H1 (cell line): ENCODE measurements at regions not wholly inside any gene's neighbourhood (a gene's known extent, or its start where the extent isn't known, plus 50 kb on each side); places are given as distances from the start of the nearest gene placed in this dataset.

Experiments
- CTCF ChIA-PET: fragments of 300-600 bp; sonication (Branson Sonifier 250); formaldehyde crosslinking; loops from one replicate; lab custom pipeline; 2021; ENCODE audit not compliant: partially characterized antibody; lab: Charles Lee
- POLR2A ChIA-PET: fragments of 300-600 bp; sonication (Branson Sonifier 250); formaldehyde crosslinking; loops from one replicate; lab custom pipeline; 2021; ENCODE audit warnings: inconsistent platforms; ENCODE audit not compliant: partially characterized antibody; lab: Charles Lee
- DNase-seq, 2 experiments: peaks; one replicate each; pipeline versions ENCODE4 v3.0.0 to v3.0.0-alpha.2; 2010 to 2022; ENCODE audit warnings: low spot score in 2 of 2, low read depth in 1 of 2, mixed read lengths in 1 of 2
- FAIRE-seq: peaks from 2 replicates; lab custom pipeline; 2011; peaks lifted over from hg19 to GRCh38; lab: Jason Lieb, UNC
- H2AFZ ChIP-seq: 2 replicates; pipeline ENCODE4 v1.8.1; 2012; ENCODE audit warnings: low read length, inconsistent platforms
- H2AK5ac ChIP-seq: 2 replicates; pipeline ENCODE4 v1.6.1; 2013; ENCODE audit warnings: low read depth, low read length
- H2BK120ac ChIP-seq: replicated peaks from 2 replicates; pipeline ENCODE3; 2013; ENCODE audit warnings: low read depth, low read length, inconsistent platforms
- H2BK12ac ChIP-seq: 2 replicates; pipeline ENCODE4 v1.6.1; 2013; ENCODE audit warnings: low read depth, low read length
- H2BK15ac ChIP-seq: 2 replicates; pipeline ENCODE4 v1.6.1; 2013; ENCODE audit warnings: low read length
- H2BK20ac ChIP-seq: 2 replicates; pipeline ENCODE4 v1.6.1; 2013; ENCODE audit warnings: low read length
- H2BK5ac ChIP-seq: 2 replicates; pipeline ENCODE4 v1.6.1; 2013; ENCODE audit warnings: low read depth, low read length
- H3K14ac ChIP-seq: 2 replicates; pipeline ENCODE4 v1.6.1; 2013; ENCODE audit warnings: inconsistent platforms; ENCODE audit not compliant: insufficient read length
- H3K18ac ChIP-seq: 2 replicates; pipeline ENCODE4 v1.6.1; 2013; ENCODE audit warnings: low read length; ENCODE audit errors: extremely low read depth
- H3K23ac ChIP-seq: 2 replicates; pipeline ENCODE4 v1.6.1; 2013; ENCODE audit warnings: inconsistent platforms; ENCODE audit not compliant: insufficient read length
- H3K23me2 ChIP-seq: 2 replicates; pipeline ENCODE4 v1.6.1; 2013; ENCODE audit warnings: low read depth, low read length
- H3K27ac ChIP-seq: 2 replicates; pipeline ENCODE4 v1.6.1; 2011; ENCODE audit warnings: low read depth, low read length, inconsistent platforms
- H3K27me3 ChIP-seq, 4 experiments: replicated peaks in 1 of 4; 1 replicate in 1 of 4; 2 replicates in 3 of 4; pipeline versions ENCODE4 v1.6.1 to v1.8.1; 2011 to 2013; ENCODE audit warnings: low read length in 3 of 4, mild to moderate bottlenecking in 3 of 4, inconsistent platforms in 2 of 4, mixed read lengths in 2 of 4, moderate library complexity in 1 of 4; ENCODE audit not compliant: control insufficient read depth in 3 of 4, insufficient read depth in 3 of 4; ENCODE audit errors: extremely low read depth in 1 of 4
- H3K36me3 ChIP-seq, 4 experiments: 2 replicates each; pipeline versions ENCODE4 v1.6.1 to v1.8.1; 2011 to 2013; ENCODE audit warnings: mild to moderate bottlenecking in 4 of 4, low read length in 3 of 4, moderate library complexity in 2 of 4, control low read depth in 1 of 4, inconsistent platforms in 1 of 4; ENCODE audit not compliant: insufficient read depth in 4 of 4, control insufficient read depth in 2 of 4
- H3K4ac ChIP-seq: replicated peaks from 2 replicates; pipeline ENCODE3; 2013; ENCODE audit warnings: low read length, low read depth, mixed read lengths, inconsistent platforms; ENCODE audit not compliant: insufficient read length
- H3K4me1 ChIP-seq, 4 experiments: replicated peaks in 1 of 4; 1 replicate in 1 of 4; 2 replicates in 3 of 4; pipeline versions ENCODE4 v1.6.1 to v1.8.1; 2011 to 2013; ENCODE audit warnings: low read length in 3 of 4, inconsistent platforms in 2 of 4, mixed read lengths in 1 of 4; ENCODE audit not compliant: insufficient read depth in 4 of 4, control insufficient read depth in 3 of 4
- H3K4me2 ChIP-seq, 2 experiments: 2 replicates each; pipeline versions ENCODE4 v1.6.1 to v1.8.1; 2011 to 2013; ENCODE audit warnings: low read depth in 2 of 2, low read length in 2 of 2, control low read depth in 1 of 2, inconsistent platforms in 1 of 2, mild to moderate bottlenecking in 1 of 2; ENCODE audit not compliant: insufficient read depth in 1 of 2
- H3K4me3 ChIP-seq, 4 experiments: fragments of 200-600, 300-600 bp in 1 of 4; sonication (generic), shearing (Covaris generic), sonication (Bioruptor Twin) in 1 of 4; 2 replicates each; pipeline versions ENCODE4 v1.5.1 to v1.8.1; 2011 to 2016; ENCODE audit warnings: low read length in 4 of 4, low read depth in 3 of 4, control low read depth in 2 of 4, inconsistent platforms in 2 of 4, mild to moderate bottlenecking in 2 of 4, mixed read lengths in 1 of 4, moderate library complexity in 1 of 4; ENCODE audit not compliant: insufficient read depth in 2 of 4; ENCODE audit errors: extremely low read depth in 1 of 4
- H3K56ac ChIP-seq: replicated peaks from 2 replicates; pipeline ENCODE3; 2013; ENCODE audit warnings: low read depth, mild to moderate bottlenecking, mixed read lengths, low read length, inconsistent platforms; ENCODE audit not compliant: insufficient read length
- H3K79me1 ChIP-seq: 2 replicates; pipeline ENCODE4 v1.6.1; 2013; ENCODE audit warnings: low read depth, low read length, control low read depth
- H3K79me2 ChIP-seq, 2 experiments: 2 replicates each; pipeline versions ENCODE4 v1.6.1 to v1.8.1; 2012 to 2013; ENCODE audit warnings: low read length in 2 of 2, mild to moderate bottlenecking in 2 of 2, inconsistent platforms in 1 of 2; ENCODE audit not compliant: insufficient read depth in 2 of 2, control insufficient read depth in 1 of 2
- H3K9ac ChIP-seq, 4 experiments: replicated peaks in 1 of 4; 1 replicate in 1 of 4; 2 replicates in 3 of 4; pipeline versions ENCODE4 v1.6.1 to v1.8.1; 2011 to 2013; ENCODE audit warnings: low read depth in 3 of 4, low read length in 3 of 4, control low read depth in 2 of 4, mild to moderate bottlenecking in 2 of 4, moderate library complexity in 2 of 4, inconsistent platforms in 1 of 4; ENCODE audit errors: extremely low read depth in 1 of 4
- H3K9me3 ChIP-seq, 2 experiments: 2 replicates each; pipeline versions ENCODE4 v1.6.1 to v1.8.1; 2012 to 2013; ENCODE audit warnings: mild to moderate bottlenecking in 2 of 2, moderate library complexity in 2 of 2, control low read depth in 1 of 2, inconsistent platforms in 1 of 2, low read depth in 1 of 2, low read length in 1 of 2, mixed read lengths in 1 of 2; ENCODE audit not compliant: insufficient read depth in 2 of 2
- H4K20me1 ChIP-seq, 2 experiments: replicated peaks in 1 of 2; 2 replicates each; pipeline versions ENCODE3 to v1.8.1; 2011 to 2013; ENCODE audit warnings: inconsistent platforms in 2 of 2, low read length in 2 of 2, mild to moderate bottlenecking in 1 of 2; ENCODE audit not compliant: insufficient read depth in 2 of 2, control insufficient read depth in 1 of 2
- H4K5ac ChIP-seq: 2 replicates; pipeline ENCODE4 v1.6.1; 2013; ENCODE audit warnings: low read length, low read depth, mixed read lengths, inconsistent platforms; ENCODE audit not compliant: insufficient read length
- H4K8ac ChIP-seq: 2 replicates; pipeline ENCODE4 v1.8.0; 2013; ENCODE audit warnings: mild to moderate bottlenecking, moderate library complexity, low read length, inconsistent platforms; ENCODE audit not compliant: insufficient read depth; ENCODE audit errors: extremely low read depth
- H4K91ac ChIP-seq: replicated peaks from 2 replicates; pipeline ENCODE3; 2013; ENCODE audit warnings: low read length, mixed read lengths, inconsistent platforms; ENCODE audit not compliant: insufficient read length
- CBX5 ChIP-seq: fragments of 300-800, 300-1000 bp; sonication (generic); IDR thresholded peaks from 2 replicates; pipeline ENCODE4 v1.7.1; 2016; ENCODE audit warnings: antibody characterized with exemption, low read length, low read depth
- CTCF ChIP-seq, 3 experiments: IDR thresholded peaks; 1 replicate in 2 of 3; 2 replicates in 1 of 3; pipeline versions ENCODE4 v1.5.1 to v1.6.1; 2011; ENCODE audit warnings: low read length in 3 of 3, mild to moderate bottlenecking in 3 of 3, inconsistent platforms in 2 of 3, low read depth in 1 of 3, moderate library complexity in 1 of 3; ENCODE audit not compliant: insufficient read depth in 1 of 3; ENCODE audit errors: control extremely low read depth in 1 of 3
- GTF2F1 ChIP-seq: IDR thresholded peaks from 2 replicates; pipeline ENCODE4 v1.6.1; 2012; ENCODE audit warnings: low read depth, low read length, improper control_type of control experiment, borderline replicate concordance
- KDM4A ChIP-seq: IDR thresholded peaks from one replicate; pipeline ENCODE4 v1.7.1; 2012; ENCODE audit warnings: low read depth, mild to moderate bottlenecking, moderate library complexity, low read length, inconsistent platforms; ENCODE audit not compliant: severe bottlenecking
- POLR2A ChIP-seq, 2 experiments: IDR thresholded peaks; 1 replicate in 1 of 2; 2 replicates in 1 of 2; pipeline ENCODE4 v1.6.1; 2011; ENCODE audit warnings: low read depth in 2 of 2, low read length in 2 of 2, mild to moderate bottlenecking in 2 of 2; ENCODE audit errors: control extremely low read depth in 1 of 2
- POLR2AphosphoS5 ChIP-seq: IDR thresholded peaks from 2 replicates; pipeline ENCODE4 v1.6.1; 2011; ENCODE audit warnings: low read depth, low read length
- RAD21 ChIP-seq, 2 experiments: IDR thresholded peaks in 1 of 2; conservative IDR thresholded peaks in 1 of 2; 2 replicates each; pipeline ENCODE4 v1.6.1; 2011; ENCODE audit warnings: low read depth in 2 of 2, low read length in 2 of 2, improper control_type of control experiment in 1 of 2, inconsistent platforms in 1 of 2, mild to moderate bottlenecking in 1 of 2, moderate library complexity in 1 of 2
- SUZ12 ChIP-seq: fragments of 200-600 bp; sonication (generic); IDR thresholded peaks from 2 replicates; pipeline ENCODE4 v1.6.1; 2012; ENCODE audit warnings: mild to moderate bottlenecking, inconsistent platforms, low read length, moderate library complexity, mixed read lengths
- TAF1 ChIP-seq: IDR thresholded peaks from 2 replicates; pipeline ENCODE4 v1.6.1; 2011; ENCODE audit warnings: mild to moderate bottlenecking, low read depth, low read length
- TBP ChIP-seq: IDR thresholded peaks from 2 replicates; pipeline ENCODE4 v1.6.1; 2011; ENCODE audit warnings: low read depth, low read length, improper control_type of control experiment
- WGBS, 2 experiments: shearing (Covaris generic) in 1 of 2; methylation state at CpG; one replicate each; pipeline versions ENCODE4 v1.1.6 to v1.1.7; 2013 to 2015; ENCODE audit warnings: low lambda C conversion rate in 2 of 2, mixed read lengths in 2 of 2, inconsistent platforms in 1 of 2, low coverage in 1 of 2, missing lambda C conversion rate in 1 of 2; ENCODE audit not compliant: insufficient replicate concordance in 2 of 2, insufficient coverage in 1 of 2, insufficient read length in 1 of 2; ENCODE audit errors: extremely low coverage in 1 of 2, missing lambda C conversion rate in 1 of 2; 5-methylcytosine and 5-hydroxymethylcytosine counted together

DNA sequence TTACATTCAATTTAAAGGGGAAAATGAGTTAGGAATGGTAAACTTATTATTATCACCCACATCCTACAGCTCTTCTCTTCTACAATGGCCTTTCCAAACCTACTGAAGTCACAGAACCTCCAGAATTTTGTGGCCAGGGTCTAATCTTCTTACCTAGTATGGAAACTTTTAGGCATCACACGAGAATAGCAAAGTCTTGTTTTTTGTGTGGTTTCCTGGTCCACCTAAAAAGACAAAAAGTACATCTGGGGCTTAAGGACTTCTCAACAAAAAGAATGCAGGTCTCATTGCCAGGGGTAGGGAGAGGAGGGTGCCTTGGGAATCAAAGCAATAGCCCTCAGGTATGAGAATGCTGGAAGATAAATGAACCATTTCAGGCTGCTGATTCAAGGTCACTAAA is 345.3 kb downstream of the LMX1A start:
- H2BK5ac ChIP-seq = no peak overlapping the region
- 89% methylated on average over 1 of the region's 1 CpG; no CpG with 5 or more reads in 1 of the 2 experiments for WGBS, 2 experiments
- no peak overlapping the region for H2BK15ac ChIP-seq
- H3K56ac ChIP-seq = no peak overlapping the region
- POLR2A ChIA-PET = interaction anchor here (0.7 kb wide), 1 partner anchor 404 kb away, joined by 3 read pairs; no protein-coding TSS in a partner anchor
- H3K23me2 ChIP-seq = no peaks in the 10 kb centered on the region
- H4K5ac ChIP-seq = no peak overlapping the region
- H3K23ac ChIP-seq = no peak overlapping the region
- H4K91ac ChIP-seq = no peak overlapping the region
- no peak overlapping the region for H3K4me2 ChIP-seq
- TF ChIP-seq CBX5 (no peak), GTF2F1 (no peak), TAF1 (no peak), RAD21 (IDR thresholded peaks at IDR 0.05 in 1 of 2, conservative IDR thresholded peaks at IDR 0.05 in 1 of 2; ENCODE audit: low read depth in 2 of 2, low read length in 2 of 2) (no peak), TBP (no peak), KDM4A (no peak), SUZ12 (no peak), POLR2A (IDR thresholded peaks at IDR 0.05; ENCODE audit: control extremely low read depth in 1 of 2, low read depth in 2 of 2, low read length in 2 of 2) (no peak), CTCF (IDR thresholded peaks at IDR 0.05; ENCODE audit: control extremely low read depth in 1 of 3, insufficient read depth in 1 of 3, low read depth in 1 of 3, low read length in 3 of 3) (no peak), POLR2AphosphoS5 (no peak)
- TF ChIP-seq, all 59 proteins: peak for 0
- H3K18ac ChIP-seq = no peak overlapping the region
- H3K79me1 ChIP-seq = no peaks in the 10 kb centered on the region
- no peak overlapping the region for H3K14ac ChIP-seq
- no peak overlapping the region for H2AK5ac ChIP-seq
- FAIRE-seq (no peak), DNase-seq (no peak)
- CTCF ChIA-PET = no interaction called here
- no peak overlapping the region for H2AFZ ChIP-seq
- H3K4me1 ChIP-seq = no peaks in the 10 kb centered on the region
- no peak overlapping the region for H4K8ac ChIP-seq
- H3K9me3 ChIP-seq = no peaks in the 10 kb centered on the region
- H3K9ac ChIP-seq = no peak overlapping the region
- no peaks in the 10 kb centered on the region; a peak in 1 of 7 replicates for H3K27me3 ChIP-seq
- no peak overlapping the region for H2BK20ac ChIP-seq
- H3K36me3 ChIP-seq = no peaks in the 10 kb centered on the region
- no peak overlapping the region for H2BK12ac ChIP-seq
- no peak overlapping the region for H2BK120ac ChIP-seq
- H3K4me3 ChIP-seq = no peak overlapping the region
- no peak overlapping the region for H3K4ac ChIP-seq
- H3K79me2 ChIP-seq = no peaks in the 10 kb centered on the region
- no peaks in the 10 kb centered on the region for H4K20me1 ChIP-seq
- H3K27ac ChIP-seq = no peak overlapping the region
